Iris pigment epithelial cell (primary cell): ENCODE measurements at regions not wholly inside any gene's neighbourhood (a gene's known extent, or its start where the extent isn't known, plus 50 kb on each side); places are given as distances from the start of the nearest gene placed in this dataset.
A peak's percentile ranks its signal among the peaks of the same experiment; 100 is the strongest.
"Not testable (repeated sequence)": the region's sequence is repeated elsewhere in the genome, so short reads cannot be mapped to it uniquely, and the experiment has no call there.

Experiments
- DNase-seq: peaks from one replicate; pipeline ENCODE4 v3.0.0-alpha.2; 2011; ENCODE audit warnings: low read depth

- not testable (repeated sequence) for DNase-seq
Measured at GRCh38 chr1:99444211-99444927, 180.1 kb downstream of the PLPPR4 start.

- DNase-seq = no peak
Measured at GRCh38 chr1:99445071-99445470, 180.8 kb downstream of the PLPPR4 start.

GRCh38 chr1:99445486-99445885 is 181.2 kb downstream of the PLPPR4 start:
- peak; percentile 34 for DNase-seq

- no peak for DNase-seq
Measured at GRCh38 chr1:99447721-99448120, 183.4 kb downstream of the PLPPR4 start.

GRCh38 chr1:99455760-99456159 is 190.2 kb upstream of the PALMD start:
- DNase-seq = no peak

- DNase-seq = peak; percentile 51
Measured at GRCh38 chr1:99456536-99456935, 189.4 kb upstream of the PALMD start.

GRCh38 chr1:99457381-99458165 is 188.3 kb upstream of the PALMD start:
- peak; percentile 78 for DNase-seq

GRCh38 chr1:99461499-99461898 is 184.4 kb upstream of the PALMD start:
- DNase-seq = no peak

- DNase-seq = no peak
Measured at GRCh38 chr1:99464738-99465137, 181.2 kb upstream of the PALMD start.

GRCh38 chr1:99465176-99465900 is 180.6 kb upstream of the PALMD start:
- peak; percentile 83 for DNase-seq

GRCh38 chr1:99467645-99468044 is 178.3 kb upstream of the PALMD start:
- DNase-seq = no peak

GRCh38 chr1:99469550-99469971 is 176.4 kb upstream of the PALMD start:
- DNase-seq = no peak

- DNase-seq = no peak
Measured at GRCh38 chr1:99472893-99473292, 173.0 kb upstream of the PALMD start.

GRCh38 chr1:99474350-99474893 is 171.5 kb upstream of the PALMD start:
- DNase-seq = no peak

GRCh38 chr1:99476058-99476457 is 169.9 kb upstream of the PALMD start:
- DNase-seq = no peak

- DNase-seq = peak; percentile 58
Measured at GRCh38 chr1:99481391-99481996, 164.4 kb upstream of the PALMD start.

GRCh38 chr1:99482286-99482685 is 163.6 kb upstream of the PALMD start:
- no peak for DNase-seq

GRCh38 chr1:99482750-99483149 is 163.2 kb upstream of the PALMD start:
- DNase-seq = no peak

GRCh38 chr1:99490031-99490430 is 155.9 kb upstream of the PALMD start:
- peak; percentile 31 for DNase-seq

GRCh38 chr1:99496067-99496466 is 149.8 kb upstream of the PALMD start:
- no peak for DNase-seq

GRCh38 chr1:99497690-99498089 is 148.2 kb upstream of the PALMD start:
- DNase-seq = no peak

- no peak for DNase-seq
Measured at GRCh38 chr1:99500541-99500940, 145.4 kb upstream of the PALMD start.
